ENCODE measurements at regions not wholly inside any gene's neighbourhood (a gene's known extent, or its start where the extent isn't known, plus 50 kb on each side); places are given as distances from the start of the nearest gene placed in this dataset.

DNA sequence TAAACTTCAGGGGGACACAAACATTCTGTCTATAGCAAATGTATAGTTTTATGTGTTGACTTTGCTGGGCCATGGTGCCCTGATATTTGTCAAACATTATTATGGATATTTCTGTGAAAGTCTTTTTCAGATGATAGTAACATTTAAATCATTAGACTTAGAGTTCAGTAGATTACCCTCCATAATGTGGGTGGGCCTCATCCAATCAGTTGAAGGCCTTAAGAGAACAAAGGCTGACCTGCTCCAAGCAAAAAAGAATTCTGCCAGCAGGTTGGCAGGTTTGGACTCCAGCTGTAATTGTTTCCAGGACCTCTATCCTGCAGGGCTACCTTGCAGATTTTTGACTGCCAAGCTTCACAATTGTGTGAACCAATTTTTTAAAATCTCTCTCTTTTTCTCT, 1250.9 kb downstream of the ROBO1 start:
- no peak for DNase-seq (ENCODE audit: low spot score)

- DNase-seq (ENCODE audit: low spot score) = no peak
These were observed 1249.8 kb downstream of the ROBO1 start for GRCh38 chr3:78517965-78518364.

DNA sequence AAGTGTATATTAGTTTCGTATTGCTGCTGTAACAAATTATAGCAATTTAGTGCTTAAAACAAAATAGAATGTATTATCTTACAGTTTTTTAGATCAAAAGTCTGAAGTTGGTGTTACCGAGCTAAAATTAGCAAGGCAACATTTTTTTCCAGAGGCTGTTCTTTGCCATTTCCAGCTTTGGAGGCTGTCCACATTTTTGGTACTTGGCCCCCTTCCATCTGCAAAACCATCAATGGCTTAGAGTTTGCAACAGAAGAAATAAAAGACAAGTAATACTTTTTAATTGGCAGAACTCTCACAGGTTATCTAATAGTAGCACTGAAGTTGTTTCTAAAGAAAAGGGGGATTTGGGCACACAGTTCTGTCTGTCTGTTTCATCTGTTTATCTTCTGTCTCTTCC, 1248.5 kb downstream of the ROBO1 start:
- no peak for DNase-seq (ENCODE audit: low spot score)

DNA sequence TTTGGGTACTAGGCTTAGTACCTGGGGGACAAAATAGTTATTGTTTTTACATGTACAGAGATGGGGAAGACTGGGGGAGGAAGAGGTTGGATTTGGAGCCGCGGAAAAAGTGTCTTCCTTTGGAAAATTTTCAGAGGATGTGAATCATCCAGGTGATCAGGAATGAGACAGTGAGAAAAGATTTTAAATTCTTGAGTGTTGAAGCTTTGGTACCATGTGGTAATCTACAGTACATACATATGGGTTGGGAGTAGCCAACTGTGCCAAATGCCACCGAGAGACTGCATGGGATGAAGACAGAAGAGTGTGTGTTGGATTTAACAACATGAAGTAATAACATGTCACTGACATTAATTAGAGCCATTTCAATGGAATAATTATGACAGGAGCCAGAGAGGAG, 1238.2 kb downstream of the ROBO1 start:
- DNase-seq (ENCODE audit: low spot score) = no peak

- no peak for DNase-seq (ENCODE audit: low spot score)
These were observed 1227.3 kb downstream of the ROBO1 start for GRCh38 chr3:78540485-78540884.

DNA sequence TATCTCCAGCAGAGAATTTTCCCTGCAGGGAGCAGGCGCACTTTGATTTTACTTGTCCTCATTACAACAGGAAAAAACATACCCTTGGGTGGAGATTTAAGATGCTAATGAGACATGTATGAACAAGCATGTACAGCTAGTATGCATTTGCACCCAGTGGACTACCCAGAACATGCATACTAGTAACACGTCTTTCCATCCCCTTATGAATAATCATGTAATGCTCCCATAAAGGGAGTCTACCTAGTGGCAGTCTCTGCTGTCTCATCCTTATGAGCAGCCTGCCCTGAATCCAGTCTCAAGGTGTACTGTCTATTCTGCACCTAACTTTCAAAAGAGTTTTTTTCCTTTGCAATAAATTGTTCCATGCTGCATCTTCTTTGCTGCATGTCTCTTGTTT, 1222.0 kb downstream of the ROBO1 start:
- no peak for DNase-seq (ENCODE audit: low spot score)
